ENCODE measurements at regions not wholly inside any gene's neighbourhood (a gene's known extent, or its start where the extent isn't known, plus 50 kb on each side); places are given as distances from the start of the nearest gene placed in this dataset.

DNA sequence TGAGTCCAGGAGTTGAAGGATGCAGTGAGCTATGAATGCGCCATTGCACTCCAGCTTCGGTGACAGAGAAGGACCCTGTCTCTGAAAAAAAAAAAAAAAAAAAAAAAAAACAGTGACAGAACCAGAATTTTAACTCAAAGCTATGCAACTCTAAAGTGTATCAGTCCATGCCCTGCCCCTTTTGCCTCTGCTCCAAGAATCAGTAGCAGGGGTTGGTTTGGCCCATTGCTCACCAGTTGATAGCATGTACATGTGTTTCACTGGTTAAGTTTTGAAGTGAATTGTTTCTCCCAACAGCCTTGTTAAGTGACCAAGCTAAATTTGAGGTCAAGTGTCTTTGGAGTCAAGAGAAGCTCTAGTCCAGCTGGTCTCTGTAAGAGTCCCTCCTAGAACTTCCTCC lies 245.9 kb downstream of the PLPP3 start:
- H3K4me3 ChIP-seq (ENCODE audit: low read depth, low read length), result no peak overlapping the region
- TF ChIP-seq CTCF (IDR thresholded peaks at IDR 0.05; ENCODE audit: insufficient read depth, low read length), result no peak
- DNase-seq (ENCODE audit: low read depth), result no peak

DNA sequence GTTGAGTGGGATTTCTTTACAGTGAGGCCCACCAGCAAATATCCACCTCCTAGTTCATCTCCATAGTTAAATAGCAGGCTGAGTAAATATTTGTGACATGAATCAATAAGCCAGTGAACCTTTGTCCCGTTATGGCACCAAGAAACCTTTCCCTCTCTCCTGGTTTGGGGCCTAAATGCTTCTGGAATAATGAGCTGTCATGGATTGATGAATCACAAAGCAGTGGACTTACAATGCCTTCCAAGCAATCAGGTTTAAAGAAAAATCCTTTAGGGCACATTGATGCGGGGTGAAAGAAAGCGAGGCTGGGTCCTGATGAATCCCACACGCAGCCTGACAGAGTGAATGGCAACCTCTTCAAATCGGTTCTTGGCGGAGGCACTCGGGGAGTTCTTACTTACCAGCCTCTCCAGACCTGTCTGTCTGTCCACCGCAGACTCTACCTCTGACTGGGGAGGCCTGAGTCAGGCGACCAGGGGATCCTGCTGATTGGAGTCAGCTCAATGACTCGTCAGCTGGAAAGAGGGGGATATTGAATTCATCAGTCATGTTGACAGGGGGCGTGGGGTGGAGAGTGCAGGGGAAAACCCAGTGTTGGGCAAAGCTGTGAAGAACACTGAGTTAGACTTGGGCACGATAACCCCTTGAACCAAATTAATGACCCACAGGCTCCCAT lies 247.3 kb downstream of the PLPP3 start:
- TF ChIP-seq CTCF (IDR thresholded peaks at IDR 0.05; ENCODE audit: insufficient read depth, low read length), result no peak
- DNase-seq (ENCODE audit: low read depth), result no peak

GRCh38 chr1:56331207-56331891 lies 248.0 kb downstream of the PLPP3 start:
- no peak overlapping the region for H3K4me3 ChIP-seq (ENCODE audit: low read depth, low read length)
- TF ChIP-seq CTCF (IDR thresholded peaks at IDR 0.05; ENCODE audit: insufficient read depth, low read length), result no peak
- no peak for DNase-seq (ENCODE audit: low read depth)

More for the DNA sequence above, 247.3 kb downstream of the PLPP3 start:
- H3K4me3 ChIP-seq (ENCODE audit: low read depth, low read length), result no peak overlapping the region

GRCh38 chr1:56330391-56331026 lies 248.9 kb downstream of the PLPP3 start:
- DNase-seq (ENCODE audit: low read depth), result peak; percentile 59

DNA sequence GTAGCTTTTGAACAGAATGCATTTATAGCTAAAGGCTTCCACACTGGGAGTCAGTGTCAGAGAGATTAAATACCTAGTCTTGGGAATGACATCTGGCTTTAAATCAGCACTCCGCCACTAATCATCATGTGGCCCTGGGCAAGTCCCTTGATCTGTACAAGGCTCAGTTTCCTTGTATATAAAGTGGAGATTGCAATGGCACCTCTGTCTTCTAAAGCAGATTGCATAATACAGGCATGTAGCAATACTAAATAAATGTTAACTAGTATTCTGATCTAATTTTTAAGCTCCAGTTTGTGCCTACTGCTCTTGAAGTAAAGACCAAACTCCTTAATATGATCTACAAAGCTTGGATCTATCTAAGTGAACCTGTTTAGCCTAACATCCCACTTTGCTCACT lies 249.4 kb downstream of the PLPP3 start:
- TF ChIP-seq CTCF (IDR thresholded peaks at IDR 0.05; ENCODE audit: insufficient read depth, low read length), result no peak
- no peak overlapping the region for H3K4me3 ChIP-seq (ENCODE audit: low read depth, low read length)
- DNase-seq (ENCODE audit: low read depth), result peak; percentile 11

More at GRCh38 chr1:56330391-56331026, 248.9 kb downstream of the PLPP3 start:
- TF ChIP-seq CTCF (IDR thresholded peaks at IDR 0.05; ENCODE audit: insufficient read depth, low read length), result no peak
- H3K4me3 ChIP-seq (ENCODE audit: low read depth, low read length), result no peak overlapping the region

- no peak for TF ChIP-seq CTCF (IDR thresholded peaks at IDR 0.05; ENCODE audit: insufficient read depth, low read length)
- no peak overlapping the region for H3K4me3 ChIP-seq (ENCODE audit: low read depth, low read length)
- no peak for DNase-seq (ENCODE audit: low read depth)
Observed at GRCh38 chr1:56327195-56327594, 252.2 kb downstream of the PLPP3 start.
